Transverse colon (tissue), 4 donors: ENCODE measurements at regions not wholly inside any gene's neighbourhood (a gene's known extent, or its start where the extent isn't known, plus 50 kb on each side); places are given as distances from the start of the nearest gene placed in this dataset.

Experiments
- DNase-seq: peaks from one replicate; pipeline ENCODE4 v3.0.0-alpha.2; 2019
- H3K27ac ChIP-seq, 4 donors: fragments of 200-600 bp; sonication (generic); 2 replicates each; pipeline ENCODE4 v1.5.1; 2016 to 2018; ENCODE audit warnings: inconsistent platforms in 4 of 4
- H3K27me3 ChIP-seq: fragments of 200-600 bp; sonication (generic); 2 replicates; pipeline ENCODE4 v1.5.1; 2017; ENCODE audit warnings: inconsistent platforms
- H3K36me3 ChIP-seq, 4 donors: fragments of 200-600 bp; sonication (generic); 2 replicates each; pipeline ENCODE4 v1.5.1; 2017 to 2019; ENCODE audit warnings: inconsistent platforms in 4 of 4
- H3K4me1 ChIP-seq, 4 donors: fragments of 200-600 bp; sonication (generic); 2 replicates each; pipeline ENCODE4 v1.5.1; 2017 to 2020; ENCODE audit warnings: inconsistent platforms in 4 of 4
- H3K4me3 ChIP-seq, 4 donors: fragments of 200-600 bp; sonication (generic); 1 replicate in 1 of 4; 2 replicates in 3 of 4; pipeline versions ENCODE4 v1.5.1 to v1.6.1; 2017 to 2019; ENCODE audit warnings: inconsistent platforms in 4 of 4
- H3K9me3 ChIP-seq, 2 donors: fragments of 200-600 bp; sonication (generic); 2 replicates each; pipeline ENCODE4 v1.5.1; 2017 to 2019; ENCODE audit warnings: inconsistent platforms in 2 of 2
- EP300 ChIP-seq: sonication (generic); formaldehyde crosslinking; IDR thresholded peaks from one replicate; pipeline ENCODE4 v1.6.1; 2017; ENCODE audit warnings: antibody characterized with exemption, low read depth
- POLR2A ChIP-seq: fragments of 450-650 bp; IDR thresholded peaks from one replicate; pipeline ENCODE4 v1.6.1; 2016; ENCODE audit warnings: antibody characterized with exemption, mild to moderate bottlenecking, moderate library complexity
- POLR2AphosphoS5 ChIP-seq, 3 donors: sonication (generic); formaldehyde crosslinking; IDR thresholded peaks; one replicate each; pipeline ENCODE4 v1.6.1; 2016; ENCODE audit warnings: antibody characterized with exemption in 3 of 3
- WGBS, 2 donors: methylation state at CpG; one replicate each; pipeline ENCODE4 v1.1.5; 2018; ENCODE audit warnings: low coverage in 1 of 2; 5-methylcytosine and 5-hydroxymethylcytosine counted together
- in situ Hi-C, 4 donors: fragments of 200-750 bp; cut with MboI; loops; one replicate each; pipeline versions ENCODE4 v1.15.0 to v1.15.1; 2017; ENCODE audit warnings: low sequenced_read_pairs in 3 of 4, low pct_ligation_motif_present in 1 of 4, low pct_unique_long_range_greater_than_20kb in 1 of 4
- intact Hi-C: fragments of 100-400 bp; cut with DNase I; formaldehyde crosslinking; loops from one replicate; pipeline ENCODE4 v1.15.1; 2023; ENCODE audit warnings: low total_unique reads
- TF ChIP-seq, protein P1 (sequence below), 5 experiments: fragments of 200-600 bp in 3 of 5; fragments of 450-650 bp in 2 of 5; sonication (generic) in 3 of 5; IDR thresholded peaks; 1 replicate in 2 of 5; 2 replicates in 3 of 5; pipeline ENCODE4 v1.5.1; 2016 to 2017; ENCODE audit warnings: antibody characterized with exemption in 5 of 5, inconsistent platforms in 3 of 5, mild to moderate bottlenecking in 2 of 5, moderate library complexity in 1 of 5

DNA sequence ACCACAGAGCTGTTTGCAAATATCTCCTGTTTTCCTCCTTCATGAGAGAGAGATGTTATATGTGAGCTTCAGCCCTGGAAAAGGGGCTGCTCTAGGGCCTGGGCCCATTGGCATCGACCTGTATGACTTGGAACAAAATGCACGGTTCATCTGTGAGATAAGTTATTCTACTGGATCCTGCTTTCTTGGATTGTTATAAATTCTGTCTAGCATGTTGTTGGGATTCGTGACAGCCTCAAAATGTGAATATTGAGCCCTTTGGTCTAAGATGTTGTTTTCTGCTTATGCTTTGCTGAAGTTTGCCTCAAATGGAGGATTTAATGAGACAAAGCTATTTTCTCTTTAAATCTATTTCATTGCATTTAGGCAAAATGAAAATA is 372.9 kb downstream of the EN1 start:
- Histone ChIP-seq H3K4me1 (peaks cover 0 to 8% (median 0%) of the 10 kb centered on the region in 4 donors), H3K27me3 (no peaks in the 10 kb centered on the region), H3K27ac (no peak overlapping the region), H3K9me3 (no peaks in the 10 kb centered on the region), H3K36me3 (no peaks in the 10 kb centered on the region), H3K4me3 (no peak overlapping the region)
- in situ Hi-C loops: no loop called here
- WGBS, 2 donors: 78 to 91% methylated on average over 3 of the region's 3 CpGs
- intact Hi-C loops: no loop called here
- no peak for TF ChIP-seq EP300
- TF ChIP-seq, protein P1, sequence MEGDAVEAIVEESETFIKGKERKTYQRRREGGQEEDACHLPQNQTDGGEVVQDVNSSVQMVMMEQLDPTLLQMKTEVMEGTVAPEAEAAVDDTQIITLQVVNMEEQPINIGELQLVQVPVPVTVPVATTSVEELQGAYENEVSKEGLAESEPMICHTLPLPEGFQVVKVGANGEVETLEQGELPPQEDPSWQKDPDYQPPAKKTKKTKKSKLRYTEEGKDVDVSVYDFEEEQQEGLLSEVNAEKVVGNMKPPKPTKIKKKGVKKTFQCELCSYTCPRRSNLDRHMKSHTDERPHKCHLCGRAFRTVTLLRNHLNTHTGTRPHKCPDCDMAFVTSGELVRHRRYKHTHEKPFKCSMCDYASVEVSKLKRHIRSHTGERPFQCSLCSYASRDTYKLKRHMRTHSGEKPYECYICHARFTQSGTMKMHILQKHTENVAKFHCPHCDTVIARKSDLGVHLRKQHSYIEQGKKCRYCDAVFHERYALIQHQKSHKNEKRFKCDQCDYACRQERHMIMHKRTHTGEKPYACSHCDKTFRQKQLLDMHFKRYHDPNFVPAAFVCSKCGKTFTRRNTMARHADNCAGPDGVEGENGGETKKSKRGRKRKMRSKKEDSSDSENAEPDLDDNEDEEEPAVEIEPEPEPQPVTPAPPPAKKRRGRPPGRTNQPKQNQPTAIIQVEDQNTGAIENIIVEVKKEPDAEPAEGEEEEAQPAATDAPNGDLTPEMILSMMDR (IDR thresholded peaks at IDR 0.05): no peak
- no peak for TF ChIP-seq POLR2A
- no peak for TF ChIP-seq POLR2AphosphoS5 (IDR thresholded peaks at IDR 0.05)
- no peak for DNase-seq

DNA sequence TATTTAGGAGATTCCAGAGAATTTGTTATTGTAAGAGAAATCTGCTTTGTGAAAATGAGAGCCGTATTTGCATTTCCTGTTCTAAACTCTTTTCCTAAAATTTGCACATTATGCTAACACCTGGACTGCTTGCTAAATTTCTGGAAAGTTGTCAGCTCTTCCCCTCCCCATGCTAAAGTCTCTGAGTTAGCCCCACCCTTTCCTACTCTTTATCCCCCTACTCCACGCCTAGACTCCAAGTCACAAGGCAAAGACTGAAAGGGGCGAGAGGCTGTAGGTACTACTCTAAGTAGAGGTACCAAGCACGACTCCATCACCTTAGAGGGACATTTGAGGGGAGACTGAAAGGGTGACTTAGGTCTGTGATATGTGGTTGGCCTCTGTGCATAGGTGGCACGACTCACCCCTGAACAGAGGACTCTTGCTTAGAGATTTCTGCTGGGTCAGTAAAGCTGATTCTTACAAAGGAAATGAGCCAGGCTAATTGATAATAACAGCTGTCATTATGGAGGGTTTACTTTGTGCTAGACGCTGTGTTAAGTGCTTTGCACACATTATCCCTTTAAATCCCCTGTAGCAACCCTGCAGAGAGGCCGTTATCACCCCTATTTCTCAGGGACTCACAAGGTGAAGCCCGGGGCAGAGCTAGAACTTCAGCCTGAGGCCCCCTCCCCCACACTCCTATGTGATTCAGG is 373.5 kb downstream of the EN1 start:
- TF ChIP-seq POLR2AphosphoS5 (IDR thresholded peaks at IDR 0.05) (no peak), EP300 (no peak), POLR2A (no peak)
- TF ChIP-seq, protein P1 (IDR thresholded peaks at IDR 0.05): no peak
- intact Hi-C loops: no loop called here
- H3K4me1 ChIP-seq: peaks cover 0 to 8% (median 0%) of the 10 kb centered on the region in 4 donors
- no peaks in the 10 kb centered on the region for H3K27me3 ChIP-seq
- WGBS, 2 donors: 55 to 61% methylated on average over 6 to 8 of the region's 8 CpGs
- no peaks in the 10 kb centered on the region for H3K9me3 ChIP-seq
- in situ Hi-C loops: no loop called here
- H3K4me3 ChIP-seq: no peak overlapping the region
- DNase-seq: no peak
- H3K27ac ChIP-seq: no peak overlapping the region
- no peaks in the 10 kb centered on the region for H3K36me3 ChIP-seq

DNA sequence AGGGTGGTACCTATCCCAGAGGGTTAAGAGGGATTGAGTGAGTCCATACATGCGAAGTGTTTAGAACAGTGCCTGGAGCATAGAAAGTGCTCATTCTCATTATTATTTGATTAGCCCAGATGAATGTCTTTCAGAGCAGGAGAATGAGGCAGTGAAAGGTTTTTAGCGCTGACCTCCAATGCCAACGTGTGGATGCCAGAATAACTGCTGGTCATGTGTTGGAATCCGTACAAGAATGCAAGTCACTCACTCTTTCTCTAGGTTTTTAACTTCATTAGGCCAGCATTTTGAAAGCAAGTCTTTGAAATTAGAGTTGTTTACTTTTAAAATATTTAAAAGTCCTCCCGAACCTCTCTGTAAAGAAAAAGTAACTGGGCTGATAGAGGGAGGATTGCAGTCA is 374.2 kb downstream of the EN1 start:
- 68 to 75% methylated on average over 5 of the region's 5 CpGs for WGBS, 2 donors
- Histone ChIP-seq H3K4me3 (no peak overlapping the region), H3K27ac (no peak overlapping the region), H3K36me3 (no peaks in the 10 kb centered on the region), H3K27me3 (peaks cover 2% of the 10 kb centered on the region), H3K9me3 (no peaks in the 10 kb centered on the region), H3K4me1 (peaks cover 0 to 8% (median 0%) of the 10 kb centered on the region in 4 donors)
- in situ Hi-C loops (no loop called here), intact Hi-C loops (no loop called here)
- DNase-seq: no peak
- TF ChIP-seq POLR2AphosphoS5 (IDR thresholded peaks at IDR 0.05) (no peak), POLR2A (no peak), EP300 (no peak)
- TF ChIP-seq, protein P1 (IDR thresholded peaks at IDR 0.05): no peak

DNA sequence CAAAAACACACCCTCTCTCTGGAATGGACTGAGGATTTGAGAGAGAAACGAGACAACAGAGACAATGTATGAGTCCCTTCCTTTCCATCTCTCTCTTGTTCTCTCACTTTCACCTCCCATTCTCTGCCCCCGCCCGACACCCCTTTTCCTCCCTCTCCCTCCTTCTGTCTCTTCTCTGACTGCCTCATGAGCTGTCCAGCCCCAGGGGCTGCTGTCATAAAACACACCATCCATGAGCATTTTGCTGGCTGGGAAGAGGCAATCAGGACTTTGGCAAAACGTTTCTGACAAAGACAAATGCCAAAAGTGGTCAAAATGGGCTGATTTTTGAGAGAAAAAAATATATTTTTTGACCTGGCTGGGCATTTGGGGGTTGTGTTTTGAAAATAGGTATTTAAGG is 377.2 kb downstream of the EN1 start:
- no peaks in the 10 kb centered on the region for H3K9me3 ChIP-seq
- peaks cover 2% of the 10 kb centered on the region for H3K27me3 ChIP-seq
- H3K27ac ChIP-seq: no peak overlapping the region
- H3K4me3 ChIP-seq: no peak overlapping the region
- in situ Hi-C loops (no loop called here), intact Hi-C loops (no loop called here)
- DNase-seq: no peak
- H3K36me3 ChIP-seq: no peaks in the 10 kb centered on the region
- TF ChIP-seq POLR2A (no peak), EP300 (no peak), POLR2AphosphoS5 (IDR thresholded peaks at IDR 0.05) (no peak)
- TF ChIP-seq, protein P1 (IDR thresholded peaks at IDR 0.05): no peak
- 53 to 60% methylated on average over 4 of the region's 4 CpGs for WGBS, 2 donors
- H3K4me1 ChIP-seq: no peaks in the 10 kb centered on the region
